SK-N-SH (cell line): ENCODE measurements at regions not wholly inside any gene's neighbourhood (a gene's known extent, or its start where the extent isn't known, plus 50 kb on each side); places are given as distances from the start of the nearest gene placed in this dataset.

Experiments used
- CTCF ChIA-PET: fragments of 300-600, 350-600 bp; formaldehyde crosslinking; extraction: SDS; loops from one replicate; lab custom pipeline; 2021; lab: Yijun Ruan, JAX
- POLR2A ChIA-PET: fragments of 350-600 bp; sonication (Branson Sonifier 250); formaldehyde crosslinking; extraction: SDS; loops from one replicate; lab custom pipeline; 2020; ENCODE audit warnings: antibody characterized with exemption, inconsistent platforms; lab: Yijun Ruan, JAX
- DNase-seq: peaks from one replicate; pipeline ENCODE4 v3.0.0; 2012
- H2AFZ ChIP-seq: fragments of 200-600 bp; sonication (generic); 2 replicates; pipeline ENCODE4 v1.8.1; 2016; ENCODE audit warnings: antibody characterized with exemption, mild to moderate bottlenecking, low read depth
- H3F3A ChIP-seq: fragments of 200-600 bp; sonication (generic); replicated peaks from 2 replicates; pipeline ENCODE3; 2016; ENCODE audit warnings: antibody characterized with exemption, mild to moderate bottlenecking; ENCODE audit not compliant: insufficient read depth
- H3K27ac ChIP-seq, 2 experiments: fragments of 200-500 bp in 1 of 2; fragments of 200-600 bp in 1 of 2; sonication (Bioruptor generic) in 1 of 2; sonication (generic), shearing (Covaris generic) in 1 of 2; 2 replicates each; pipeline versions ENCODE4 v1.5.1 to v1.6.1; 2014 to 2016; ENCODE audit warnings: low read depth in 2 of 2, inconsistent platforms in 1 of 2, low read length in 1 of 2, mild to moderate bottlenecking in 1 of 2, mixed read lengths in 1 of 2
- H3K27me3 ChIP-seq: fragments of 200-600 bp; sonication (generic), shearing (Covaris generic); 2 replicates; pipeline ENCODE4 v1.6.1; 2016; ENCODE audit warnings: mixed run types; ENCODE audit not compliant: insufficient read depth
- H3K36me3 ChIP-seq, 2 experiments: fragments of 200-500 bp in 1 of 2; fragments of 200-600 bp in 1 of 2; sonication (Bioruptor generic) in 1 of 2; sonication (generic) in 1 of 2; replicated peaks in 1 of 2; 2 replicates each; pipeline versions ENCODE3 to v1.5.1; 2014 to 2016; ENCODE audit warnings: low read length in 1 of 2, mild to moderate bottlenecking in 1 of 2; ENCODE audit not compliant: insufficient read depth in 2 of 2, control insufficient read depth in 1 of 2
- H3K4me1 ChIP-seq, 2 experiments: fragments of 200-500 bp in 1 of 2; fragments of 200-600 bp in 1 of 2; sonication (Bioruptor generic) in 1 of 2; sonication (generic), shearing (Covaris generic) in 1 of 2; 2 replicates each; pipeline versions ENCODE4 v1.5.1 to v1.6.1; 2014 to 2016; ENCODE audit warnings: low read depth in 1 of 2, low read length in 1 of 2, mixed run types in 1 of 2; ENCODE audit not compliant: insufficient read depth in 2 of 2, control insufficient read depth in 1 of 2
- H3K4me2 ChIP-seq: fragments of 200-600 bp; sonication (generic), shearing (Covaris generic); 2 replicates; pipeline ENCODE4 v1.6.1; 2017; ENCODE audit warnings: mixed run types
- H3K4me3 ChIP-seq, 2 experiments: fragments of 200-500 bp in 1 of 2; fragments of 200-600 bp in 1 of 2; sonication (Bioruptor generic) in 1 of 2; sonication (generic), shearing (Covaris generic) in 1 of 2; 2 replicates each; pipeline versions ENCODE4 v1.5.1 to v1.8.1; 2014 to 2016; ENCODE audit warnings: low read depth in 2 of 2, inconsistent platforms in 1 of 2, low read length in 1 of 2, mild to moderate bottlenecking in 1 of 2, mixed read lengths in 1 of 2, moderate library complexity in 1 of 2
- H3K79me2 ChIP-seq: fragments of 200-600 bp; sonication (generic); 2 replicates; pipeline ENCODE4 v1.8.1; 2017; ENCODE audit warnings: mild to moderate bottlenecking; ENCODE audit not compliant: insufficient read depth
- H3K9ac ChIP-seq: fragments of 200-600 bp; sonication (generic); 2 replicates; pipeline ENCODE4 v1.6.1; 2017; ENCODE audit warnings: mixed run types
- H3K9me2 ChIP-seq: fragments of 200-600 bp; sonication (generic); 2 replicates; pipeline ENCODE4 v1.6.1; 2017; ENCODE audit warnings: mixed run types
- H3K9me3 ChIP-seq: fragments of 200-600 bp; sonication (generic); 2 replicates; pipeline ENCODE4 v1.6.1; 2017; ENCODE audit warnings: mixed run types, mild to moderate bottlenecking, moderate library complexity
- H4K20me1 ChIP-seq: fragments of 200-600 bp; sonication (generic); 2 replicates; pipeline ENCODE4 v1.6.1; 2017; ENCODE audit warnings: mild to moderate bottlenecking, mixed run types; ENCODE audit not compliant: insufficient read depth
- CHD2 ChIP-seq: fragments of 150-350 bp; IDR thresholded peaks from 2 replicates; pipeline ENCODE4 v1.6.1; 2018; ENCODE audit warnings: low read length; ENCODE audit not compliant: partially characterized antibody
- EP300 ChIP-seq, 2 experiments: IDR thresholded peaks; 2 replicates each; pipeline versions ENCODE4 v1.4.0 to v1.6.1; 2012; ENCODE audit warnings: borderline replicate concordance in 1 of 2, low read depth in 1 of 2, low read length in 1 of 2
- GABPA ChIP-seq: IDR thresholded peaks from 2 replicates; pipeline ENCODE4 v1.4.0; 2012; ENCODE audit warnings: low read depth, mild to moderate bottlenecking
- GATA2 ChIP-seq: sonication (generic); formaldehyde crosslinking; IDR thresholded peaks from 2 replicates; pipeline ENCODE4 v1.5.0; 2020; ENCODE audit warnings: mild to moderate bottlenecking, missing genetic modification reagents
- NRF1 ChIP-seq: IDR thresholded peaks from 2 replicates; pipeline ENCODE4 v1.6.1; 2012; ENCODE audit warnings: low read depth, mild to moderate bottlenecking, low read length
- RAD21 ChIP-seq: IDR thresholded peaks from 2 replicates; pipeline ENCODE4 v1.6.1; 2012; ENCODE audit warnings: mild to moderate bottlenecking, low read length
- RCOR1 ChIP-seq: fragments of 150-350 bp; IDR thresholded peaks from 2 replicates; pipeline ENCODE4 v1.6.1; 2017; ENCODE audit warnings: antibody characterized with exemption, low read length
- RXRA ChIP-seq: IDR thresholded peaks from 2 replicates; pipeline ENCODE4 v1.4.0; 2012; ENCODE audit warnings: low read depth, mild to moderate bottlenecking, borderline replicate concordance
- SMC3 ChIP-seq: IDR thresholded peaks from 2 replicates; pipeline ENCODE4 v1.6.1; 2012; ENCODE audit warnings: low read depth, low read length, improper control_type of control experiment
- TF ChIP-seq, protein P1 (sequence below): fragments of 150-350 bp; IDR thresholded peaks from 2 replicates; pipeline ENCODE4 v1.6.1; 2016; ENCODE audit warnings: mild to moderate bottlenecking, low read depth, low read length
- TF ChIP-seq, protein P2 (sequence below): IDR thresholded peaks from 2 replicates; pipeline ENCODE4; 2012
- TF ChIP-seq, protein P3 (sequence below): IDR thresholded peaks from 2 replicates; pipeline ENCODE4 v1.4.0; 2012; ENCODE audit warnings: low read depth, borderline replicate concordance
- TF ChIP-seq, protein P4 (sequence below): IDR thresholded peaks from 2 replicates; pipeline ENCODE4 v1.4.0; 2012; ENCODE audit warnings: low read depth
- TF ChIP-seq, protein P5 (sequence below): IDR thresholded peaks from 2 replicates; pipeline ENCODE4 v1.4.0; 2012; ENCODE audit warnings: low read depth, borderline replicate concordance
- TF ChIP-seq, protein P6 (sequence below): fragments of 150-350 bp; IDR thresholded peaks from 2 replicates; pipeline ENCODE4 v1.6.1; 2017; ENCODE audit warnings: antibody characterized with exemption, low read length, low read depth, borderline replicate concordance

DNA sequence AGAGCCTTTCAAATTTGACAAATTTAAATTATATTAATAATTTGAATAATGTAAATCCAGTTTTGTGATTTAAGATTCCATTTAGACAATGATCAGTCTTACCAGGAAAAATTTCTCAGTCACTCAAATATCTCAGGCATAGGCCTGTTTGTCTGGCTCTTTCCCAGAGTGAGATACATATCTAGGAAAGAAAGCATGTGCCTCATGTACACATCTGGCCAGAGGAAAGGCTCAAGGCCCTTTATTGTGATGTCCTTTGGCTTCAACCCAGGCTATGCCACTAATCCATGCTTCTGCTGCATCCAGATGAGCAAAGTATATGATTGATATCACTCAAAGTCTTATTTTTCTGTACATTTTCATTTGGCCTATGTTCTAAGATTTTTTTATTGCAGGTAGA, 473.3 kb upstream of the ADGRL3 start:
- TF ChIP-seq SMC3 (no peak), EP300 (IDR thresholded peaks at IDR 0.05; ENCODE audit: borderline replicate concordance in 1 of 2, low read depth in 1 of 2, low read length in 1 of 2) (no peak), NRF1 (no peak), RCOR1 (no peak), CHD2 (no peak), GATA2 (CRISPR knock-in tag) (no peak), RAD21 (no peak), RXRA (no peak), GABPA (no peak)
- TF ChIP-seq, protein P1, sequence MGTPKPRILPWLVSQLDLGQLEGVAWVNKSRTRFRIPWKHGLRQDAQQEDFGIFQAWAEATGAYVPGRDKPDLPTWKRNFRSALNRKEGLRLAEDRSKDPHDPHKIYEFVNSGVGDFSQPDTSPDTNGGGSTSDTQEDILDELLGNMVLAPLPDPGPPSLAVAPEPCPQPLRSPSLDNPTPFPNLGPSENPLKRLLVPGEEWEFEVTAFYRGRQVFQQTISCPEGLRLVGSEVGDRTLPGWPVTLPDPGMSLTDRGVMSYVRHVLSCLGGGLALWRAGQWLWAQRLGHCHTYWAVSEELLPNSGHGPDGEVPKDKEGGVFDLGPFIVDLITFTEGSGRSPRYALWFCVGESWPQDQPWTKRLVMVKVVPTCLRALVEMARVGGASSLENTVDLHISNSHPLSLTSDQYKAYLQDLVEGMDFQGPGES = no peak
- TF ChIP-seq, protein P2, sequence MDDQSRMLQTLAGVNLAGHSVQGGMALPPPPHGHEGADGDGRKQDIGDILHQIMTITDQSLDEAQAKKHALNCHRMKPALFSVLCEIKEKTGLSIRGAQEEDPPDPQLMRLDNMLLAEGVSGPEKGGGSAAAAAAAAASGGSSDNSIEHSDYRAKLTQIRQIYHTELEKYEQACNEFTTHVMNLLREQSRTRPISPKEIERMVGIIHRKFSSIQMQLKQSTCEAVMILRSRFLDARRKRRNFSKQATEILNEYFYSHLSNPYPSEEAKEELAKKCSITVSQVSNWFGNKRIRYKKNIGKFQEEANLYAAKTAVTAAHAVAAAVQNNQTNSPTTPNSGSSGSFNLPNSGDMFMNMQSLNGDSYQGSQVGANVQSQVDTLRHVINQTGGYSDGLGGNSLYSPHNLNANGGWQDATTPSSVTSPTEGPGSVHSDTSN = no peak
- TF ChIP-seq, protein P3, sequence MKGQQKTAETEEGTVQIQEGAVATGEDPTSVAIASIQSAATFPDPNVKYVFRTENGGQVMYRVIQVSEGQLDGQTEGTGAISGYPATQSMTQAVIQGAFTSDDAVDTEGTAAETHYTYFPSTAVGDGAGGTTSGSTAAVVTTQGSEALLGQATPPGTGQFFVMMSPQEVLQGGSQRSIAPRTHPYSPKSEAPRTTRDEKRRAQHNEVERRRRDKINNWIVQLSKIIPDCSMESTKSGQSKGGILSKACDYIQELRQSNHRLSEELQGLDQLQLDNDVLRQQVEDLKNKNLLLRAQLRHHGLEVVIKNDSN = no peak
- TF ChIP-seq, protein P4, sequence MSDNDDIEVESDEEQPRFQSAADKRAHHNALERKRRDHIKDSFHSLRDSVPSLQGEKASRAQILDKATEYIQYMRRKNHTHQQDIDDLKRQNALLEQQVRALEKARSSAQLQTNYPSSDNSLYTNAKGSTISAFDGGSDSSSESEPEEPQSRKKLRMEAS = no peak
- TF ChIP-seq, protein P5, sequence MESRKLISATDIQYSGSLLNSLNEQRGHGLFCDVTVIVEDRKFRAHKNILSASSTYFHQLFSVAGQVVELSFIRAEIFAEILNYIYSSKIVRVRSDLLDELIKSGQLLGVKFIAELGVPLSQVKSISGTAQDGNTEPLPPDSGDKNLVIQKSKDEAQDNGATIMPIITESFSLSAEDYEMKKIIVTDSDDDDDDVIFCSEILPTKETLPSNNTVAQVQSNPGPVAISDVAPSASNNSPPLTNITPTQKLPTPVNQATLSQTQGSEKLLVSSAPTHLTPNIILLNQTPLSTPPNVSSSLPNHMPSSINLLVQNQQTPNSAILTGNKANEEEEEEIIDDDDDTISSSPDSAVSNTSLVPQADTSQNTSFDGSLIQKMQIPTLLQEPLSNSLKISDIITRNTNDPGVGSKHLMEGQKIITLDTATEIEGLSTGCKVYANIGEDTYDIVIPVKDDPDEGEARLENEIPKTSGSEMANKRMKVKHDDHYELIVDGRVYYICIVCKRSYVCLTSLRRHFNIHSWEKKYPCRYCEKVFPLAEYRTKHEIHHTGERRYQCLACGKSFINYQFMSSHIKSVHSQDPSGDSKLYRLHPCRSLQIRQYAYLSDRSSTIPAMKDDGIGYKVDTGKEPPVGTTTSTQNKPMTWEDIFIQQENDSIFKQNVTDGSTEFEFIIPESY = no peak
- TF ChIP-seq, protein P6, sequence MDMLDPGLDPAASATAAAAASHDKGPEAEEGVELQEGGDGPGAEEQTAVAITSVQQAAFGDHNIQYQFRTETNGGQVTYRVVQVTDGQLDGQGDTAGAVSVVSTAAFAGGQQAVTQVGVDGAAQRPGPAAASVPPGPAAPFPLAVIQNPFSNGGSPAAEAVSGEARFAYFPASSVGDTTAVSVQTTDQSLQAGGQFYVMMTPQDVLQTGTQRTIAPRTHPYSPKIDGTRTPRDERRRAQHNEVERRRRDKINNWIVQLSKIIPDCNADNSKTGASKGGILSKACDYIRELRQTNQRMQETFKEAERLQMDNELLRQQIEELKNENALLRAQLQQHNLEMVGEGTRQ = no peak
- TF ChIP-seq, all 33 proteins: peak for 0
- Histone ChIP-seq H3K9ac (no peak overlapping the region), H3K36me3 (no peaks in the 10 kb centered on the region), H3K27ac (no peak overlapping the region), H3K27me3 (no peaks in the 10 kb centered on the region), H3K9me2 (no peaks in the 10 kb centered on the region), H3K4me1 (peaks cover 0 to 18% of the 10 kb centered on the region in 2 experiments; a peak in 3 of 4 replicates), H3F3A (peaks cover 19% of the 10 kb centered on the region), H3K4me2 (no peak overlapping the region), H3K79me2 (no peaks in the 10 kb centered on the region), H4K20me1 (no peaks in the 10 kb centered on the region), H2AFZ (no peak overlapping the region), H3K4me3 (no peak overlapping the region), H3K9me3 (0 out of 2 replicates have a peak, but pooled peaks cover 4% of the 10 kb centered on the region)
- POLR2A ChIA-PET = no interaction called here
- CTCF ChIA-PET = interaction anchor here (0.8 kb wide), 1 partner anchor 14 kb away, joined by 3 read pairs; no protein-coding TSS in a partner anchor
- DNase-seq = peak; percentile 1
